ENCODE measurements at regions not wholly inside any gene's neighbourhood (a gene's known extent, or its start where the extent isn't known, plus 50 kb on each side); places are given as distances from the start of the nearest gene placed in this dataset.

GRCh38 chr12:85422762-85423161 lies 142.7 kb downstream of the ALX1 start:
- Histone ChIP-seq H3K4me1 (ENCODE audit: control insufficient read depth, extremely low read depth, insufficient read depth, low read length) (no peaks in the 10 kb centered on the region), H3K4me3 (replicated peaks in 1 of 4; ENCODE audit: control extremely low read depth in 1 of 4, insufficient read depth in 1 of 4, low read depth in 3 of 4, low read length in 4 of 4) (no peak overlapping the region), H3K4me2 (ENCODE audit: extremely low read depth, insufficient read depth, low read length) (no peak overlapping the region), H3K27ac (ENCODE audit: insufficient read depth, low read length) (no peak overlapping the region), H4K20me1 (ENCODE audit: control insufficient read depth, extremely low read depth, insufficient read depth, low read length) (no peaks in the 10 kb centered on the region), H3K79me2 (ENCODE audit: control insufficient read depth, insufficient read depth, low read length) (no peaks in the 10 kb centered on the region), H3K27me3 (ENCODE audit: control insufficient read depth, insufficient read depth, low read length) (no peaks in the 10 kb centered on the region), H3K9ac (ENCODE audit: insufficient read depth, low read length) (no peak overlapping the region), H2AFZ (ENCODE audit: low read length) (no peak overlapping the region), H3K36me3 (ENCODE audit: control insufficient read depth, insufficient read depth, low read length) (no peaks in the 10 kb centered on the region), H3K9me3 (ENCODE audit: control insufficient read depth, insufficient read depth, low read depth, low read length) (no peaks in the 10 kb centered on the region)
- DNase-seq (ENCODE audit: low read depth in 2 of 2), result no peak
- TF ChIP-seq CTCF (conservative IDR thresholded peaks at IDR 0.05 in 1 of 2, IDR thresholded peaks at IDR 0.05 in 1 of 2; ENCODE audit: low read depth in 1 of 2, low read length in 2 of 2), result no peak
- TF ChIP-seq EZH2 (IDR thresholded peaks at IDR 0.05; ENCODE audit: low read length, missing control alignments), result no peak

GRCh38 chr12:85423947-85424346 lies 143.9 kb downstream of the ALX1 start:
- DNase-seq (ENCODE audit: low read depth in 2 of 2), result no peak
- no peak overlapping the region for H3K4me3 ChIP-seq (replicated peaks in 1 of 4; ENCODE audit: control extremely low read depth in 1 of 4, insufficient read depth in 1 of 4, low read depth in 3 of 4, low read length in 4 of 4)
- H3K79me2 ChIP-seq (ENCODE audit: control insufficient read depth, insufficient read depth, low read length), result no peaks in the 10 kb centered on the region
- no peaks in the 10 kb centered on the region for H3K4me1 ChIP-seq (ENCODE audit: control insufficient read depth, extremely low read depth, insufficient read depth, low read length)
- TF ChIP-seq CTCF (conservative IDR thresholded peaks at IDR 0.05 in 1 of 2, IDR thresholded peaks at IDR 0.05 in 1 of 2; ENCODE audit: low read depth in 1 of 2, low read length in 2 of 2) (no peak), EZH2 (IDR thresholded peaks at IDR 0.05; ENCODE audit: low read length, missing control alignments) (no peak)
- H3K27ac ChIP-seq (ENCODE audit: insufficient read depth, low read length), result no peak overlapping the region
- no peaks in the 10 kb centered on the region for H3K27me3 ChIP-seq (ENCODE audit: control insufficient read depth, insufficient read depth, low read length)
- no peaks in the 10 kb centered on the region for H4K20me1 ChIP-seq (ENCODE audit: control insufficient read depth, extremely low read depth, insufficient read depth, low read length)
- H3K9ac ChIP-seq (ENCODE audit: insufficient read depth, low read length), result no peak overlapping the region
- H3K36me3 ChIP-seq (ENCODE audit: control insufficient read depth, insufficient read depth, low read length), result no peaks in the 10 kb centered on the region
- H2AFZ ChIP-seq (ENCODE audit: low read length), result no peak overlapping the region
- H3K4me2 ChIP-seq (ENCODE audit: extremely low read depth, insufficient read depth, low read length), result no peak overlapping the region
- no peaks in the 10 kb centered on the region for H3K9me3 ChIP-seq (ENCODE audit: control insufficient read depth, insufficient read depth, low read depth, low read length)

GRCh38 chr12:85424581-85425348 lies 144.7 kb downstream of the ALX1 start:
- Histone ChIP-seq H3K4me3 (replicated peaks in 1 of 4; ENCODE audit: control extremely low read depth in 1 of 4, insufficient read depth in 1 of 4, low read depth in 3 of 4, low read length in 4 of 4) (no peak overlapping the region), H3K27me3 (ENCODE audit: control insufficient read depth, insufficient read depth, low read length) (no peaks in the 10 kb centered on the region), H3K4me2 (ENCODE audit: extremely low read depth, insufficient read depth, low read length) (no peak overlapping the region), H3K36me3 (ENCODE audit: control insufficient read depth, insufficient read depth, low read length) (no peaks in the 10 kb centered on the region), H3K9ac (ENCODE audit: insufficient read depth, low read length) (no peak overlapping the region), H4K20me1 (ENCODE audit: control insufficient read depth, extremely low read depth, insufficient read depth, low read length) (no peaks in the 10 kb centered on the region), H3K4me1 (ENCODE audit: control insufficient read depth, extremely low read depth, insufficient read depth, low read length) (no peaks in the 10 kb centered on the region), H3K27ac (ENCODE audit: insufficient read depth, low read length) (no peak overlapping the region), H3K79me2 (ENCODE audit: control insufficient read depth, insufficient read depth, low read length) (no peaks in the 10 kb centered on the region), H3K9me3 (ENCODE audit: control insufficient read depth, insufficient read depth, low read depth, low read length) (no peaks in the 10 kb centered on the region), H2AFZ (ENCODE audit: low read length) (no peak overlapping the region)
- peak; percentile 26 to 38 for TF ChIP-seq CTCF (conservative IDR thresholded peaks at IDR 0.05 in 1 of 2, IDR thresholded peaks at IDR 0.05 in 1 of 2; ENCODE audit: low read depth in 1 of 2, low read length in 2 of 2)
- no peak for TF ChIP-seq EZH2 (IDR thresholded peaks at IDR 0.05; ENCODE audit: low read length, missing control alignments)
- DNase-seq (ENCODE audit: low read depth in 2 of 2), result peak; percentile 2 to 25
